GM19397 (cell line): ENCODE measurements at regions not wholly inside any gene's neighbourhood (a gene's known extent, or its start where the extent isn't known, plus 50 kb on each side); places are given as distances from the start of the nearest gene placed in this dataset.
"Not testable (repeated sequence)": the region's sequence is repeated elsewhere in the genome, so short reads cannot be mapped to it uniquely, and the experiment has no call there.

Source experiments
- ATAC-seq: cut with Tn5 transposase; IDR thresholded peaks from one replicate; pipeline ENCODE4 v1.9.1; 2021; ENCODE audit warnings: mild to moderate bottlenecking, moderate library complexity; ENCODE audit not compliant: unreplicated experiment

GRCh38 chr7:8809320-8809719 lies 375.9 kb downstream of the NXPH1 start:
- no peak for ATAC-seq

GRCh38 chr7:8817448-8818036 lies 384.1 kb downstream of the NXPH1 start:
- ATAC-seq: no peak

GRCh38 chr7:8818406-8818805 lies 385.0 kb downstream of the NXPH1 start:
- no peak for ATAC-seq

GRCh38 chr7:8822595-8822994 lies 389.2 kb downstream of the NXPH1 start:
- ATAC-seq: no peak

GRCh38 chr7:8823486-8823885 lies 390.1 kb downstream of the NXPH1 start:
- no peak for ATAC-seq

GRCh38 chr7:8827329-8827728 lies 393.9 kb downstream of the NXPH1 start:
- no peak for ATAC-seq

- ATAC-seq: no peak
Observed at GRCh38 chr7:8829100-8829499, 395.7 kb downstream of the NXPH1 start.

GRCh38 chr7:8831376-8831775 lies 398.0 kb downstream of the NXPH1 start:
- ATAC-seq: no peak

- ATAC-seq: no peak
Observed at GRCh38 chr7:8833355-8833754, 399.9 kb downstream of the NXPH1 start.

GRCh38 chr7:8841171-8841570 lies 407.8 kb downstream of the NXPH1 start:
- ATAC-seq: no peak

GRCh38 chr7:8871716-8872115 lies 438.3 kb downstream of the NXPH1 start:
- ATAC-seq: no peak

GRCh38 chr7:8881916-8882315 lies 448.5 kb downstream of the NXPH1 start:
- ATAC-seq: no peak

GRCh38 chr7:8885480-8886000 lies 452.1 kb downstream of the NXPH1 start:
- no peak for ATAC-seq

GRCh38 chr7:8890346-8890745 lies 456.9 kb downstream of the NXPH1 start:
- not testable (repeated sequence) for ATAC-seq

- ATAC-seq: no peak
Observed at GRCh38 chr7:8893775-8894174, 460.4 kb downstream of the NXPH1 start.

GRCh38 chr7:8906396-8907075 lies 473.1 kb downstream of the NXPH1 start:
- no peak for ATAC-seq

GRCh38 chr7:8908889-8909288 lies 475.5 kb downstream of the NXPH1 start:
- ATAC-seq: no peak

GRCh38 chr7:8913682-8914081 lies 480.3 kb downstream of the NXPH1 start:
- ATAC-seq: no peak

GRCh38 chr7:8921807-8922206 lies 488.4 kb downstream of the NXPH1 start:
- no peak for ATAC-seq

- no peak for ATAC-seq
Observed at GRCh38 chr7:8922726-8923125, 489.3 kb downstream of the NXPH1 start.

- ATAC-seq: no peak
Observed at GRCh38 chr7:8923164-8923806, 489.9 kb downstream of the NXPH1 start.
